ENCODE measurements at regions not wholly inside any gene's neighbourhood (a gene's known extent, or its start where the extent isn't known, plus 50 kb on each side); places are given as distances from the start of the nearest gene placed in this dataset.

- TF ChIP-seq CTCF (IDR thresholded peaks at IDR 0.05) (no peak), EZH2 (IDR thresholded peaks at IDR 0.05) (no peak), EZH2phosphoT487 (IDR thresholded peaks at IDR 0.05) (no peak)
Observed at GRCh38 chr12:78315028-78315427, 484.3 kb downstream of the NAV3 start.

Data from neural progenitor cell (in vitro differentiated cells).